ENCODE measurements at regions not wholly inside any gene's neighbourhood (a gene's known extent, or its start where the extent isn't known, plus 50 kb on each side); places are given as distances from the start of the nearest gene placed in this dataset.

DNA sequence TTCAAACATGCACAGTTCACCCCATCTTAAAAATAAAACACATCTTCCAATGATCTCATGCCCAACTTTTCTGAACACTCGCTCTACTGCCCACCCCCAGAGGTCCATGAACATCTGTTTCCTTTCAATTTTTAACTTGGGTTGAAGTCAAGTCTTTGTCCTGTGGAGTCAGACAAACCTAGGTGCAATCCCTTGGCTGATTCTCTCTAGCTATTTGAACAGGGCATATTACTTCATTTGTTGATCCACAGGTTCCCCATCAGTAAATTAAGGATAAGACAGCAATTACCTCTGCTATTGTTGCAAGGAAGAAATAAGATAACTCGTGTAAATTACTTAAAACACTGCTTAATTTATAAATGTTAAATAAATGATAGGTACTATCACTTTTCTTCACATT is 180.1 kb downstream of the CNTN3 start:
- no peaks in the 10 kb centered on the region for H3K9me3 ChIP-seq (ENCODE audit: control insufficient read depth, low read depth, low read length)
- H3K27ac ChIP-seq (ENCODE audit: low read length) = no peak overlapping the region
- peaks cover 3% of the 10 kb centered on the region for H3K27me3 ChIP-seq (ENCODE audit: control insufficient read depth, insufficient read depth, low read length)
- H3K4me1 ChIP-seq (ENCODE audit: control insufficient read depth, insufficient read depth, low read length) = no peaks in the 10 kb centered on the region
- no peak overlapping the region for H3K4me3 ChIP-seq (ENCODE audit: low read length)
- no peak for DNase-seq
- H3K36me3 ChIP-seq (ENCODE audit: control insufficient read depth, insufficient read depth, low read length) = no peaks in the 10 kb centered on the region
- WGBS (ENCODE audit: insufficient coverage, low lambda C conversion rate) = no CpG with 5 or more reads among the region's 2 CpGs

DNA sequence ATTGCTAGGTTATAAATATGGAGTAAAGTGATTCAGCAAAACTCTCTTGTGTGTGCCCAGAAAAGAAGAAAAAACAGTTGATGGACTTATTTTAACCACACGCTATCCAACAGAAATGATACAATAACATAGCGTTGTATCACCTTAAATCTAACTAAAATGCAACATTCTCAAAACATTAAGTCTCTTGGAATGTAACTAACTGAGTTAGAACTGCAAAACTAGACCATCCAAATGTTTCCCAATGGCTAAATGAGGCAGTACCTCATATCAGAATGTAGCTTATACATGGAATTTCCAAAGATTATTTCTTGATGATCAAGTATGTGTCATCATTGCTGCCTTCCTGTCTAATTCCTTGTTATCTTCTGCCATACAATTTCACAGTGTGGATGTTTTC is 187.9 kb downstream of the CNTN3 start:
- no peak overlapping the region for H3K27ac ChIP-seq (ENCODE audit: low read length)
- H3K4me1 ChIP-seq (ENCODE audit: control insufficient read depth, insufficient read depth, low read length) = no peaks in the 10 kb centered on the region
- no peak for DNase-seq
- H3K27me3 ChIP-seq (ENCODE audit: control insufficient read depth, insufficient read depth, low read length) = no peaks in the 10 kb centered on the region
- 100% methylated on average over 2 of the region's 2 CpGs for WGBS (ENCODE audit: insufficient coverage, low lambda C conversion rate)
- H3K9me3 ChIP-seq (ENCODE audit: control insufficient read depth, low read depth, low read length) = no peaks in the 10 kb centered on the region
- no peak overlapping the region for H3K4me3 ChIP-seq (ENCODE audit: low read length)
- H3K36me3 ChIP-seq (ENCODE audit: control insufficient read depth, insufficient read depth, low read length) = no peaks in the 10 kb centered on the region

DNA sequence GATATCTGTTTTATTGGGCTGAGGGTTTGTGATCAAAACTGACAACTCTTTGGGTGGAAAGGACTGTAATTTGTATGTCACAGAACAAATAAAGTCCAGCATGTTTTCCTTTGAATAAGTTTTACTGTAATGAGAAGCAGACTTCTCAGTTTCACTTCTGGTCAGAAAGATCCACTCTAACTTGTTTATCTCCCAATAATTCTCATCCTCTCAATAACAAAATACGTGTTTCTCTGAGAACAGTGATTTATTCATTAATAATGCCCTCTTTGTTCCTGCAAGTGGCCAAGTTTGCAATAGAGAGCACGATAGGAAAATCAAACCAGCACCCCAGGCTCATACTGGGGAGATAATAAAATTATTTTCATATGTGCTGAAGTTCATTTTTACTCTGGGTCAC is 190.6 kb downstream of the CNTN3 start:
- Histone ChIP-seq H3K27ac (ENCODE audit: low read length) (no peak overlapping the region), H3K9me3 (ENCODE audit: control insufficient read depth, low read depth, low read length) (no peaks in the 10 kb centered on the region), H3K36me3 (ENCODE audit: control insufficient read depth, insufficient read depth, low read length) (no peaks in the 10 kb centered on the region), H3K27me3 (ENCODE audit: control insufficient read depth, insufficient read depth, low read length) (no peaks in the 10 kb centered on the region), H3K4me1 (ENCODE audit: control insufficient read depth, insufficient read depth, low read length) (no peaks in the 10 kb centered on the region), H3K4me3 (ENCODE audit: low read length) (no peak overlapping the region)
- DNase-seq = no peak
- no CpG with 5 or more reads among the region's 2 CpGs for WGBS (ENCODE audit: insufficient coverage, low lambda C conversion rate)

DNA sequence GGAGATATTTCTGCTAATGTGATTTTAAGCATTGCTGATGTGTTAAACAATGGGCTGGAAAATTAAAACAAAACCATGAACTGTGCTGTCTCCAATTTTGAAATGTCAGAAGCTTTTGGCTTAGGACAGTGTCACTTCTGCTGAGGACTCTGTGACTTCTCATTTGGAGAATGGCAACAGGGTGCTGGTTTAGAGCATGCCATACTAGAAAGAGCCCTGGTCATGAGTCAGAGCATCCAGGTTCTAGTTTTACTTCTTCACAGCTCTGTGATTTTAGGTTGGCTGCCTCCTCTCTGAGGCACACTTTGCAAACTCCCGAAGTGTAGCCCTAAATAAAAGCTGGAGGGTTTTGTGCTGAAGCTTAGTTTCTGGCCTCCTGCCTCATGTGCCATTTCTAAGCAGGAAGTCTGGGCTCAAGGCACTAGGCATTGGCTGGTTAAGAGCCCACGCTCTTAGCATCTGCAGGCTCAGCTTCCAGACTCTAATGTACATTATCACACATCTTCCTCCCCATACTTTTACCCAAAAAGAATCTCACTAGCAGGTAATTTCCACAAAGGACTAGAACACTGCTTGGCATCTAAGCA is 193.8 kb downstream of the CNTN3 start:
- no CpG with 5 or more reads among the region's 2 CpGs for WGBS (ENCODE audit: insufficient coverage, low lambda C conversion rate)

DNA sequence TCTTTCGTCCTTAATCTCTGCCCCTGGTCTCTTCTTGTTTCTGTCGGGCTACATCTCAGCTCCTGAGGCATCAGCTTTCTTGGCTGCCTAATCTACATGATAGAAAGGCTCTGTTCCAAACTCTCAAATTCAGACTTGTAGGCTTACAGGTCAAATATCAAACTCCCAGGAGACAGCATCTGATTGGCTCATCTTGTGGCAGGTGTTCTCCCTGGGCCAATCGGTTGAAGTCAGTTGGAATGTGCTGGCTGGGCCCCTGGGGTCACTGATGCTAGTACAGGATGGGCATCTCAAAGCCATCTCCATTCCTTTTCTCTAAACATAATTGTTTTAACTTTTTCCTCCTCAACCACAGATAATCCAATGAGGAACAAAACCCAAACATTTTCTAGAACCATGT is 198.7 kb downstream of the CNTN3 start:
- H3K36me3 ChIP-seq (ENCODE audit: control insufficient read depth, insufficient read depth, low read length) = no peaks in the 10 kb centered on the region
- no peaks in the 10 kb centered on the region for H3K27me3 ChIP-seq (ENCODE audit: control insufficient read depth, insufficient read depth, low read length)
- H3K4me3 ChIP-seq (ENCODE audit: low read length) = no peak overlapping the region
- WGBS (ENCODE audit: insufficient coverage, low lambda C conversion rate) = no CpG with 5 or more reads among the region's 3 CpGs
- no peaks in the 10 kb centered on the region for H3K4me1 ChIP-seq (ENCODE audit: control insufficient read depth, insufficient read depth, low read length)
- no peak overlapping the region for H3K27ac ChIP-seq (ENCODE audit: low read length)
- no peak for DNase-seq
- no peaks in the 10 kb centered on the region for H3K9me3 ChIP-seq (ENCODE audit: control insufficient read depth, low read depth, low read length)

More for the DNA sequence above, 193.8 kb downstream of the CNTN3 start:
- no peaks in the 10 kb centered on the region for H3K4me1 ChIP-seq (ENCODE audit: control insufficient read depth, insufficient read depth, low read length)
- no peak overlapping the region for H3K27ac ChIP-seq (ENCODE audit: low read length)
- H3K4me3 ChIP-seq (ENCODE audit: low read length) = no peak overlapping the region
- no peak for DNase-seq
- no peaks in the 10 kb centered on the region for H3K27me3 ChIP-seq (ENCODE audit: control insufficient read depth, insufficient read depth, low read length)
- no peaks in the 10 kb centered on the region for H3K36me3 ChIP-seq (ENCODE audit: control insufficient read depth, insufficient read depth, low read length)
- H3K9me3 ChIP-seq (ENCODE audit: control insufficient read depth, low read depth, low read length) = no peaks in the 10 kb centered on the region

DNA sequence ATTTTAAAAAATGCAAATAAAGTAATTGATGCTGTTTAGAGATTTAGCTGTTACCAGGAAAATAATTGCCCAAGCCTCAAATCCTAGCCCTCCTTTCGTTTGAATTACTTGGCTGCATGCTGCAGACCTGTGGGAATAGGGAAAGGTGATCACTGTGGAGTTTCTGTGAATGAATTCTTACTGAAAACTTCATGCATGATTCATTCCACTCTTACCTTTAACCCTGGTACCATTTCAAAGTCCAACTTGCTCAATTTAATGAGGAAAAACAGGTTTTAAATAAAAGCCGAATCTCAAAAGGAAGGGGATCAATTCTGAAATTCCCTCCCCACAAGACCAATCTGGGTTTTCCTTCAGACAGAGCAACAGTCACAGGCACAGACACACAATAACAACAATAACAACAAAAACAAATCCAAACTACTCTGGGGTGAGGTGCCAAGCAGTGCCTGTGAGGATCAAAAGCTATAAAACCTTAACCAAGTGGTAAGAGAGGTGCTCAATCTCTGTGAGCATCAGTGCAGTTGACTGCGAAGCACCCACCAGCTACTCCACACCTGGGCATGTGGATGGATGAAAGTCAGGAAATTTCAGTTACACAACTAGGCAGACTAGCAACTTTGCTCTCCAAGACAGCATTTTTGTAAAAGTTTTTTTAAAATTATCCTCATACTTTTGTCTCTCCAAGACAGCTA is 200.8 kb downstream of the CNTN3 start:
- no peak overlapping the region for H3K27ac ChIP-seq (ENCODE audit: low read length)
- DNase-seq = no peak
- H3K9me3 ChIP-seq (ENCODE audit: control insufficient read depth, low read depth, low read length) = no peaks in the 10 kb centered on the region
- H3K36me3 ChIP-seq (ENCODE audit: control insufficient read depth, insufficient read depth, low read length) = no peaks in the 10 kb centered on the region
- WGBS (ENCODE audit: insufficient coverage, low lambda C conversion rate) = no CpG with 5 or more reads among the region's 3 CpGs
- no peak overlapping the region for H3K4me3 ChIP-seq (ENCODE audit: low read length)
- no peaks in the 10 kb centered on the region for H3K27me3 ChIP-seq (ENCODE audit: control insufficient read depth, insufficient read depth, low read length)
- no peaks in the 10 kb centered on the region for H3K4me1 ChIP-seq (ENCODE audit: control insufficient read depth, insufficient read depth, low read length)

DNA sequence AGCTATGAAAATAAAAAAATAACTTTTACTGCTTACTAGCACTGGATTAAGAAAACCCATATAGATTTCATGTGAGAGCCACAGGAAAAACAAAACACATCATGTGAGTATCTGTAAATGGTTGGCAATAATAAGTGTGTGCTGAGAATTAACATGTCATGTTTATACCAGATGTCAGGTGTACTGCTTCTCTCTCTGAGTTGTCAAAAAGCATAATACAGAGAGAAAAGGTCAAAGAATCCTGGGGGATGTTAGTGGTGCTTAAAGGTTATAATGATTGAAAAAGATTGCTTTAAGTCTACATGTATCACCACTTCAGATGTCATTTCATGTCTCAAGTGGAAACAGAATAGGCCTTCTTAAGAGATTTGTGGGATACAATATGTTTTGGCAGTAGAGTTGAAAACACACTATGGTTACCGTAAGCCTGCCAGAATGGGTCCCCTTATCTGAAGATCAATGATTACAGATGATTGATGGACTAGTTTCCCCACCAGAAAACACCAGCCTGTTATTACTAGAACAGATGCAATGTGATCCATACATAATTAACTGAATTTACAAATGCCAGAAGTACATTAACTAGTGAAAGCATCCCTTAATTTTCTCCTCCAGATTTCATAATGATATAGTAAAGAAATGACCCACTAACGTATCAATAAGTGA is 204.1 kb downstream of the CNTN3 start:
- Histone ChIP-seq H3K9me3 (ENCODE audit: control insufficient read depth, low read depth, low read length) (no peaks in the 10 kb centered on the region), H3K27me3 (ENCODE audit: control insufficient read depth, insufficient read depth, low read length) (no peaks in the 10 kb centered on the region), H3K27ac (ENCODE audit: low read length) (no peak overlapping the region), H3K4me3 (ENCODE audit: low read length) (no peak overlapping the region), H3K36me3 (ENCODE audit: control insufficient read depth, insufficient read depth, low read length) (no peaks in the 10 kb centered on the region), H3K4me1 (ENCODE audit: control insufficient read depth, insufficient read depth, low read length) (no peaks in the 10 kb centered on the region)
- DNase-seq = no peak
- 85% methylated on average over 1 of the region's 2 CpGs for WGBS (ENCODE audit: insufficient coverage, low lambda C conversion rate)

DNA sequence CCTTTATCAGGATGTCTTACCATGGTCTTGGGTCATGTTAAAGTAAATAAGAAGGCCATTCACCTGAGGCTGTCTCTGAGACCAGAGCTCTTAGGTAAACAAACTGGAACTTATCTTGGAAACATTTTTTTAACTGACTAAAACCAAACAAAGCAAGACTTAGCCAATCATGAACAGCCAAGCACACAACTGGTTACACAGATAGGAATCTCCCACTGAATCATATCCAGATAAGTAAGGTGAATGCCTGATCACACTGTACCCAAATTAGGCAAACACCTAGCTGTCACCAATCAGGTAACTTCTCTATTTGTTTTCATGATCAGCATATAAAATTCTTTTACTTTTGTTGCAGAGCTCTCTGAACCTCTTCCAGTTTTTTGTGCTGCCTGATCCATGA is 205.4 kb downstream of the CNTN3 start:
- Histone ChIP-seq H3K4me3 (ENCODE audit: low read length) (no peak overlapping the region), H3K9me3 (ENCODE audit: control insufficient read depth, low read depth, low read length) (no peaks in the 10 kb centered on the region), H3K36me3 (ENCODE audit: control insufficient read depth, insufficient read depth, low read length) (no peaks in the 10 kb centered on the region), H3K27me3 (ENCODE audit: control insufficient read depth, insufficient read depth, low read length) (no peaks in the 10 kb centered on the region), H3K4me1 (ENCODE audit: control insufficient read depth, insufficient read depth, low read length) (no peaks in the 10 kb centered on the region), H3K27ac (ENCODE audit: low read length) (no peak overlapping the region)
- DNase-seq = no peak

DNA sequence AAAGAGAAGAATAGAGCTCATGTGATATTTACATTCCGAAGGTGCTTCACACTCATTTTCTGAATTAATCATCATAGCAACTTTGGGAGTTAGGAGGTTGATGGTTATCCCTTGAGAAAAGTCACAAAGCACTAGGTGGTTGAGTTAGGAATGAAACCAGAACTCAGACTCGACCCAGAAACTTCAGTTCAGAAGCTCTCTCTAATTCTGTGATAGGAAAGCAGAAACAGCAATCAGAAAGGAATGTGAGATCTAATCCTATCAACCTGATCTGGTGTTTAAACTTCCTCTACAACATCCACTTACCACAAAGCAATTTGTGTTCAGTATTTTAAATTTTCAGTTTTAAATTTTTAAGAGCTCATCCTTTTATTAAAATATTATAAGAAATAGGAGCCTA is 211.2 kb downstream of the CNTN3 start:
- no peaks in the 10 kb centered on the region for H3K4me1 ChIP-seq (ENCODE audit: control insufficient read depth, insufficient read depth, low read length)
- H3K27me3 ChIP-seq (ENCODE audit: control insufficient read depth, insufficient read depth, low read length) = no peaks in the 10 kb centered on the region
- no peaks in the 10 kb centered on the region for H3K9me3 ChIP-seq (ENCODE audit: control insufficient read depth, low read depth, low read length)
- 100% methylated on average over 1 of the region's 2 CpGs for WGBS (ENCODE audit: insufficient coverage, low lambda C conversion rate)
- no peak overlapping the region for H3K27ac ChIP-seq (ENCODE audit: low read length)
- no peak for DNase-seq
- H3K36me3 ChIP-seq (ENCODE audit: control insufficient read depth, insufficient read depth, low read length) = no peaks in the 10 kb centered on the region
- H3K4me3 ChIP-seq (ENCODE audit: low read length) = no peak overlapping the region

DNA sequence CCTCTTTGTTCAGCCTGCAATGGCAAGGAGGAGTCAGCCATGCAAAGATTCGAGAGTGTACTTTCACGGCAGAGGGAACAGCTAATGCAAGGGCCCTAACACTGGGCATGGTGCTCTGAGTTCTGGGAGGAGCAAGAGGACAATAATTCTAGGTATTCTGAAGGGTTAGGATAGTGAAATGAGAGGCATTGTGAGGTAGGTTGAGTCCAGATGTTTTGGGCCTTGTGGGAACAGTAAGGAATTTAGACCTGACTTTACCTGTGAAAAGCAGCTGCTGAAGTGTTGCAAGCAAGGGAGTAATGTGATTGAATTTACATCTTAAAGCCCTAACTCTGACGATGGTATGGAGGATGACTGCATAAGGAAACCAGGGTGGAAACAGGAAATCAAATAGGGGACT is 211.6 kb downstream of the CNTN3 start:
- Histone ChIP-seq H3K9me3 (ENCODE audit: control insufficient read depth, low read depth, low read length) (no peaks in the 10 kb centered on the region), H3K4me1 (ENCODE audit: control insufficient read depth, insufficient read depth, low read length) (no peaks in the 10 kb centered on the region), H3K36me3 (ENCODE audit: control insufficient read depth, insufficient read depth, low read length) (no peaks in the 10 kb centered on the region), H3K27ac (ENCODE audit: low read length) (no peak overlapping the region), H3K4me3 (ENCODE audit: low read length) (no peak overlapping the region), H3K27me3 (ENCODE audit: control insufficient read depth, insufficient read depth, low read length) (no peaks in the 10 kb centered on the region)
- DNase-seq = no peak
- WGBS (ENCODE audit: insufficient coverage, low lambda C conversion rate) = 60% methylated on average over 1 of the region's 3 CpGs

DNA sequence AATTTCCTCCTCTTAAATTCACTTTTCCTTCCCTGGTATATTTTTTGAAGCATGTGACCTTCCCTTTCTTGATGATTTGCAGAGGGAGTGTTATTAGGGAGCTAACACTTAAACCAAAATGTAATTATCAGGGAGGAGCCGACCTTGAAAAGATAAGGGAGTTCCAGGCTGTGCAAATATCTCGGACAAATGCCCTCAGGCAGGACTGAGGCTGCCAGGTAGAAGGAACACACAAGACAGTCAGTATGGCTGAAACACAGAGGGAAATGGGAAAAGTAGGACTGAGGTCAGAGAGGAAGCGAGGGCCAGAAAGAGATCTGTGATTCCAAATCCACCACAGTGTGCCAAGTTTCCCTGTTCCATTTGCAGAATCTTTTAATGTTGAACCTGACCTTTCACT is 221.0 kb downstream of the CNTN3 start:
- no peak overlapping the region for H3K4me3 ChIP-seq (ENCODE audit: low read length)
- H3K9me3 ChIP-seq (ENCODE audit: control insufficient read depth, low read depth, low read length) = peaks cover 3% of the 10 kb centered on the region
- no peaks in the 10 kb centered on the region for H3K27me3 ChIP-seq (ENCODE audit: control insufficient read depth, insufficient read depth, low read length)
- DNase-seq = no peak
- H3K36me3 ChIP-seq (ENCODE audit: control insufficient read depth, insufficient read depth, low read length) = no peaks in the 10 kb centered on the region
- no peak overlapping the region for H3K27ac ChIP-seq (ENCODE audit: low read length)
- WGBS (ENCODE audit: insufficient coverage, low lambda C conversion rate) = no CpG with 5 or more reads among the region's 3 CpGs
- no peaks in the 10 kb centered on the region for H3K4me1 ChIP-seq (ENCODE audit: control insufficient read depth, insufficient read depth, low read length)
